ENCODE measurements at regions not wholly inside any gene's neighbourhood (a gene's known extent, or its start where the extent isn't known, plus 50 kb on each side); places are given as distances from the start of the nearest gene placed in this dataset.
A peak's percentile ranks its signal among the peaks of the same experiment; 100 is the strongest.
"Not testable (repeated sequence)": the region's sequence is repeated elsewhere in the genome, so short reads cannot be mapped to it uniquely, and the experiment has no call there.

- ATAC-seq (no peak), DNase-seq (no peak)
- Mint-ChIP-seq H3K4me3 (no peak overlapping the region), H3K36me3 (ENCODE audit: low read depth) (no peaks in the 10 kb centered on the region), H3K27me3 (peaks cover 20% of the 10 kb centered on the region), H3K4me1 (no peaks in the 10 kb centered on the region), H3K27ac (no peak overlapping the region)
- no peaks in the 10 kb centered on the region for H3K9me3 ChIP-seq (ENCODE audit: control insufficient read depth, low read length, poor library complexity, severe bottlenecking)
Observed at GRCh38 chr15:98282656-98283332, 322.3 kb downstream of the ARRDC4 start.

- ATAC-seq = no peak
- Mint-ChIP-seq H3K4me3 (no peak overlapping the region), H3K27me3 (peaks cover 40% of the 10 kb centered on the region), H3K36me3 (ENCODE audit: low read depth) (no peaks in the 10 kb centered on the region), H3K27ac (no peak overlapping the region), H3K4me1 (no peaks in the 10 kb centered on the region)
- H3K9me3 ChIP-seq (ENCODE audit: control insufficient read depth, low read length, poor library complexity, severe bottlenecking) = no peaks in the 10 kb centered on the region
- no peak for DNase-seq
Observed at GRCh38 chr15:98286200-98286599, 325.7 kb downstream of the ARRDC4 start.

- no peak for ATAC-seq
- Mint-ChIP-seq H3K27me3 (peaks cover 40% of the 10 kb centered on the region), H3K4me1 (no peaks in the 10 kb centered on the region), H3K27ac (no peak overlapping the region), H3K36me3 (ENCODE audit: low read depth) (no peaks in the 10 kb centered on the region), H3K4me3 (no peak overlapping the region)
- DNase-seq = no peak
- H3K9me3 ChIP-seq (ENCODE audit: control insufficient read depth, low read length, poor library complexity, severe bottlenecking) = no peaks in the 10 kb centered on the region
Observed at GRCh38 chr15:98286831-98287230, 326.3 kb downstream of the ARRDC4 start.

GRCh38 chr15:98288091-98288590 is 327.6 kb downstream of the ARRDC4 start:
- H3K27me3 Mint-ChIP-seq = peaks cover 40% of the 10 kb centered on the region
- H3K36me3 Mint-ChIP-seq (ENCODE audit: low read depth) = no peaks in the 10 kb centered on the region
- ATAC-seq (no peak), DNase-seq (no peak)
- H3K27ac Mint-ChIP-seq = no peak overlapping the region
- no peaks in the 10 kb centered on the region for H3K9me3 ChIP-seq (ENCODE audit: control insufficient read depth, low read length, poor library complexity, severe bottlenecking)
- H3K4me3 Mint-ChIP-seq = no peak overlapping the region
- H3K4me1 Mint-ChIP-seq = peaks cover 2% of the 10 kb centered on the region

- Mint-ChIP-seq H3K27me3 (peaks cover 54% of the 10 kb centered on the region), H3K4me1 (peaks cover 2% of the 10 kb centered on the region), H3K36me3 (ENCODE audit: low read depth) (no peaks in the 10 kb centered on the region), H3K4me3 (no peak overlapping the region), H3K27ac (no peak overlapping the region)
- DNase-seq (no peak), ATAC-seq (no peak)
- no peaks in the 10 kb centered on the region for H3K9me3 ChIP-seq (ENCODE audit: control insufficient read depth, low read length, poor library complexity, severe bottlenecking)
Observed at GRCh38 chr15:98289747-98290146, 329.2 kb downstream of the ARRDC4 start.

- no peak for DNase-seq
- Mint-ChIP-seq H3K27me3 (peaks cover 45% of the 10 kb centered on the region), H3K4me1 (peaks cover 2% of the 10 kb centered on the region), H3K27ac (no peak overlapping the region), H3K4me3 (no peak overlapping the region), H3K36me3 (ENCODE audit: low read depth) (no peaks in the 10 kb centered on the region)
- H3K9me3 ChIP-seq (ENCODE audit: control insufficient read depth, low read length, poor library complexity, severe bottlenecking) = no peaks in the 10 kb centered on the region
- no peak for ATAC-seq
Observed at GRCh38 chr15:98292442-98293240, 332.1 kb downstream of the ARRDC4 start.

GRCh38 chr15:98294126-98294525 is 333.6 kb downstream of the ARRDC4 start:
- no peak overlapping the region for H3K27ac Mint-ChIP-seq
- peaks cover 40% of the 10 kb centered on the region for H3K27me3 Mint-ChIP-seq
- no peaks in the 10 kb centered on the region for H3K9me3 ChIP-seq (ENCODE audit: control insufficient read depth, low read length, poor library complexity, severe bottlenecking)
- no peak overlapping the region for H3K4me3 Mint-ChIP-seq
- ATAC-seq (no peak), DNase-seq (no peak)
- peaks cover 2% of the 10 kb centered on the region for H3K4me1 Mint-ChIP-seq
- no peaks in the 10 kb centered on the region for H3K36me3 Mint-ChIP-seq (ENCODE audit: low read depth)

GRCh38 chr15:98295101-98295759 is 334.7 kb downstream of the ARRDC4 start:
- not testable (repeated sequence) for H3K36me3 Mint-ChIP-seq (ENCODE audit: low read depth); H3K9me3 ChIP-seq (ENCODE audit: control insufficient read depth, low read length, poor library complexity, severe bottlenecking); ATAC-seq; H3K4me1 Mint-ChIP-seq; DNase-seq; H3K27ac Mint-ChIP-seq; H3K4me3 Mint-ChIP-seq
- H3K27me3 Mint-ChIP-seq = peaks cover 45% of the 10 kb centered on the region

- Mint-ChIP-seq H3K36me3 (ENCODE audit: low read depth) (no peaks in the 10 kb centered on the region), H3K27me3 (peaks cover 50% of the 10 kb centered on the region), H3K4me3 (no peak overlapping the region), H3K4me1 (peaks cover 2% of the 10 kb centered on the region), H3K27ac (no peak overlapping the region)
- ATAC-seq (no peak), DNase-seq (no peak)
- H3K9me3 ChIP-seq (ENCODE audit: control insufficient read depth, low read length, poor library complexity, severe bottlenecking) = no peaks in the 10 kb centered on the region
Observed at GRCh38 chr15:98296653-98297052, 336.1 kb downstream of the ARRDC4 start.

- no peaks in the 10 kb centered on the region for H3K36me3 Mint-ChIP-seq (ENCODE audit: low read depth)
- H3K9me3 ChIP-seq (ENCODE audit: control insufficient read depth, low read length, poor library complexity, severe bottlenecking) = no peaks in the 10 kb centered on the region
- peaks cover 27% of the 10 kb centered on the region for H3K27me3 Mint-ChIP-seq
- no peak overlapping the region for H3K4me3 Mint-ChIP-seq
- H3K27ac Mint-ChIP-seq = no peak overlapping the region
- no peak for DNase-seq
- H3K4me1 Mint-ChIP-seq = no peaks in the 10 kb centered on the region
- no peak for ATAC-seq
Observed at GRCh38 chr15:98304371-98304770, 343.9 kb downstream of the ARRDC4 start.

- peaks cover 20% of the 10 kb centered on the region for H3K27me3 Mint-ChIP-seq
- DNase-seq = no peak
- H3K4me1 Mint-ChIP-seq = peaks cover 5% of the 10 kb centered on the region
Observed at GRCh38 chr15:98308117-98308516, 340.2 kb upstream of the IGF1R start.

GRCh38 chr15:98311566-98312188 is 336.7 kb upstream of the IGF1R start:
- Mint-ChIP-seq H3K27me3 (peaks cover 24% of the 10 kb centered on the region), H3K36me3 (ENCODE audit: low read depth) (no peaks in the 10 kb centered on the region), H3K27ac (no peak overlapping the region), H3K4me1 (peaks cover 5% of the 10 kb centered on the region), H3K4me3 (no peak overlapping the region)
- DNase-seq (peak; percentile 20 to 36 (median 29)), ATAC-seq (no peak)
- no peaks in the 10 kb centered on the region for H3K9me3 ChIP-seq (ENCODE audit: control insufficient read depth, low read length, poor library complexity, severe bottlenecking)

More at GRCh38 chr15:98308117-98308516, 340.2 kb upstream of the IGF1R start:
- H3K27ac Mint-ChIP-seq = no peak overlapping the region
- ATAC-seq = no peak
- H3K36me3 Mint-ChIP-seq (ENCODE audit: low read depth) = no peaks in the 10 kb centered on the region
- H3K9me3 ChIP-seq (ENCODE audit: control insufficient read depth, low read length, poor library complexity, severe bottlenecking) = no peaks in the 10 kb centered on the region
- H3K4me3 Mint-ChIP-seq = no peak overlapping the region

- no peak overlapping the region for H3K27ac Mint-ChIP-seq
- DNase-seq = no peak
- no peak for ATAC-seq
- H3K36me3 Mint-ChIP-seq (ENCODE audit: low read depth) = no peaks in the 10 kb centered on the region
- H3K27me3 Mint-ChIP-seq = peaks cover 24% of the 10 kb centered on the region
- H3K4me1 Mint-ChIP-seq = peaks cover 5% of the 10 kb centered on the region
- no peak overlapping the region for H3K4me3 Mint-ChIP-seq
- no peaks in the 10 kb centered on the region for H3K9me3 ChIP-seq (ENCODE audit: control insufficient read depth, low read length, poor library complexity, severe bottlenecking)
Observed at GRCh38 chr15:98312913-98313312, 335.4 kb upstream of the IGF1R start.

Measured in T-helper 17 cell (primary cell).